ENCODE measurements at regions not wholly inside any gene's neighbourhood (a gene's known extent, or its start where the extent isn't known, plus 50 kb on each side); places are given as distances from the start of the nearest gene placed in this dataset.
"Not testable (repeated sequence)": the region's sequence is repeated elsewhere in the genome, so short reads cannot be mapped to it uniquely, and the experiment has no call there.

GRCh38 chr4:9577869-9578268 lies 133.7 kb downstream of the DEFB131A start:
- not testable (repeated sequence) for H3K4me3 ChIP-seq (ENCODE audit: low read depth, low read length); DNase-seq (ENCODE audit: low read depth)
- TF ChIP-seq, protein P1, sequence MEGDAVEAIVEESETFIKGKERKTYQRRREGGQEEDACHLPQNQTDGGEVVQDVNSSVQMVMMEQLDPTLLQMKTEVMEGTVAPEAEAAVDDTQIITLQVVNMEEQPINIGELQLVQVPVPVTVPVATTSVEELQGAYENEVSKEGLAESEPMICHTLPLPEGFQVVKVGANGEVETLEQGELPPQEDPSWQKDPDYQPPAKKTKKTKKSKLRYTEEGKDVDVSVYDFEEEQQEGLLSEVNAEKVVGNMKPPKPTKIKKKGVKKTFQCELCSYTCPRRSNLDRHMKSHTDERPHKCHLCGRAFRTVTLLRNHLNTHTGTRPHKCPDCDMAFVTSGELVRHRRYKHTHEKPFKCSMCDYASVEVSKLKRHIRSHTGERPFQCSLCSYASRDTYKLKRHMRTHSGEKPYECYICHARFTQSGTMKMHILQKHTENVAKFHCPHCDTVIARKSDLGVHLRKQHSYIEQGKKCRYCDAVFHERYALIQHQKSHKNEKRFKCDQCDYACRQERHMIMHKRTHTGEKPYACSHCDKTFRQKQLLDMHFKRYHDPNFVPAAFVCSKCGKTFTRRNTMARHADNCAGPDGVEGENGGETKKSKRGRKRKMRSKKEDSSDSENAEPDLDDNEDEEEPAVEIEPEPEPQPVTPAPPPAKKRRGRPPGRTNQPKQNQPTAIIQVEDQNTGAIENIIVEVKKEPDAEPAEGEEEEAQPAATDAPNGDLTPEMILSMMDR (IDR thresholded peaks at IDR 0.05; ENCODE audit: insufficient read depth, low read depth, low read length, missing control alignments) = peak; percentile 22

- not testable (repeated sequence) for DNase-seq (ENCODE audit: low read depth); H3K4me3 ChIP-seq (ENCODE audit: low read depth, low read length)
Observed at GRCh38 chr4:9582880-9583279, 138.7 kb downstream of the DEFB131A start.

- TF ChIP-seq, protein P1 (IDR thresholded peaks at IDR 0.05; ENCODE audit: insufficient read depth, low read depth, low read length, missing control alignments) = no peak
- DNase-seq (ENCODE audit: low read depth) = no peak
- no peak overlapping the region for H3K4me3 ChIP-seq (ENCODE audit: low read depth, low read length)
Observed at GRCh38 chr4:9592010-9592409, 147.8 kb downstream of the DEFB131A start.

DNA sequence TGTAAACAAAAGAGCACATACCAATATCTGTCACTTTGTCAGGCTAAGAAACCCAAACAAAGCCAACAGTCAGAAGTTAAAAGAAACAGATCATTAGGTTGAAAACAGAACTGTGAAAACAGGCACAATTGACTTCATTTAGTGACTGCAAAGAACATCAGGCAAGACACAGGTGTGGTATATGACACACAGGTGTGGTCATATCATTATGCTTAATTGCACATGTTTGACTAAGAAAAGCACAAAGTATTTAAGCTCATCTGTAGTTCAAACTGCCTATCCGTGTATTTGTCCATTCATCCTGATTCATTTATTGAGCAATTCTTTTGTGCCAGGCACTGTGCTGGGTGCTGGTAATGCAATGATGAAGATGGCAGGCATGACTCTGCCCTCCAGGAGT lies 150.7 kb downstream of the DEFB131A start:
- TF ChIP-seq, protein P1 (IDR thresholded peaks at IDR 0.05; ENCODE audit: insufficient read depth, low read depth, low read length, missing control alignments) = no peak
- DNase-seq (ENCODE audit: low read depth) = no peak
- no peak overlapping the region for H3K4me3 ChIP-seq (ENCODE audit: low read depth, low read length)

GRCh38 chr4:9595531-9595930 lies 151.3 kb downstream of the DEFB131A start:
- not testable (repeated sequence) for H3K4me3 ChIP-seq (ENCODE audit: low read depth, low read length); DNase-seq (ENCODE audit: low read depth)

GRCh38 chr4:9599266-9599665 lies 155.1 kb downstream of the DEFB131A start:
- DNase-seq (ENCODE audit: low read depth) = no peak
- H3K4me3 ChIP-seq (ENCODE audit: low read depth, low read length) = no peak overlapping the region
- TF ChIP-seq, protein P1 (IDR thresholded peaks at IDR 0.05; ENCODE audit: insufficient read depth, low read depth, low read length, missing control alignments) = no peak

GRCh38 chr4:9600246-9600645 lies 156.0 kb downstream of the DEFB131A start:
- DNase-seq (ENCODE audit: low read depth) = no peak
- TF ChIP-seq, protein P1 (IDR thresholded peaks at IDR 0.05; ENCODE audit: insufficient read depth, low read depth, low read length, missing control alignments) = no peak
- no peak overlapping the region for H3K4me3 ChIP-seq (ENCODE audit: low read depth, low read length)

DNA sequence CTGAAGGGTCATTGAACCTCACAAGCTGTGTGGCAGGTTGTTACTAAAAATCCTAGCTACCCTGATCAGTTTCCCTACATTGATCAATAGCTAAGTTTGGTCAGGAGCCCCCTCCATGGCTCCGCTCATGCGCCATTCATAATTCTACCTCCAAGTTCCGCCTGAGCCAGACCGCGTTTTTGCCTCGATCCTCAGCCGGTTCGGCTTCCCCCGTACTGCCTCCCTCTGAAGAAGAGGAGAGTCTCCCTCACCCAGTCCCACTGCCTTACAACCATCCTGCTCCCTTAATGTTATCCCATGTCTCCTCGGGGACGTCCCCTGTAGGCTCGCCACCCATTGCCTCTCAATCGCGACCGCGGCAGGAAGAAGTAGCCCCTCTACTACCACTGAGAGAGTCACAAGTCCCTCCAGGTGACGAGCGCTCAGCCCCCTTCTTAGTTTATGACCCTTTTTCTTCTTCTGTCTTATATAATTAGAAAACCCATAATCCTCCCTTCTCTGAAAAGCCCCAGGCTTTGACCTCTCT lies 158.2 kb downstream of the DEFB131A start:
- no peak for DNase-seq (ENCODE audit: low read depth)

DNA sequence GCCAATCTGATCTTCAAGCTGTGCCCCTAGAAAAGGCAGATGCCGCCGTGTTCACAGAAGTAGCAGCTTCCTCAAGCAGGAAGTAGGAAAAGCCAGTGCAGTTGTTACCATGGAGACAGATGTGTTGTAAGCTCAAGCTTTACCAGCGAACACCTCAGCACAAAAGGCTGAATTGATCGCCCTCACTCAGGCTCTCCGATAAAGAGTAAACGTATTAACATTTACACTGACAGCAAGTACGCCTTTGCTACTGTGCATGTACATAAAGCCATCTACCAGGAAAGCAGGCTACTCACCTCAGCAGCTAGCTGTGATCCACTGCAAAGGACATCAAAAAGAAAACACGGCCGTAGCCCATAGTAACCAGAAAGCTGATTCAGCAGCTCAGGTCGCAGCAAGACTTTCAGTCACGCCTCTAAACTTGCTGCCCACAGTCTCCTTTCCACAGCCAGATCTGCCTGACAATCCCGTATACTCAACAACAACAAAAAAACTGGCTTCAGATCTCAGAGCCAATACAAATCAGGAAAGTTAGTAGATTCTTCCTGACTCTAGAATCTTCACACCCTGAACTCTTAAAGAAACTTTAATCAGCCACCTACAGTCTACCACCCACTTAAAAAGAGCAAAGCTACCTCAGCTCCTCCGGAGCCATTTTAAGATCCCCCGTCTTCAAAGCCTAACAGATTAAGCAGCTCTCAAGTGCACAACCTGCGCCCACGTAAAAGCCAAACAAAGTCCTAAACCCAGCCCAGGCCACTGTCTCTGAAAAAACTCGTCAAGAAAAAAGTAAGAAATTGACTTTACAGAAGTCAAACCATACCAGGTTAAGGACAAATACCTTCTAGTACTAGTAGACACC lies 160.0 kb downstream of the DEFB131A start:
- not testable (repeated sequence) for H3K4me3 ChIP-seq (ENCODE audit: low read depth, low read length)
- peak; percentile 19 for DNase-seq (ENCODE audit: low read depth)

More for the DNA sequence above, 158.2 kb downstream of the DEFB131A start:
- TF ChIP-seq, protein P1 (IDR thresholded peaks at IDR 0.05; ENCODE audit: insufficient read depth, low read depth, low read length, missing control alignments) = no peak
- no peak overlapping the region for H3K4me3 ChIP-seq (ENCODE audit: low read depth, low read length)

GRCh38 chr4:9604893-9605190 lies 160.6 kb downstream of the DEFB131A start:
- not testable (repeated sequence) for H3K4me3 ChIP-seq (ENCODE audit: low read depth, low read length)
- peak; percentile 10 for DNase-seq (ENCODE audit: low read depth)

Measured in GM12865 (cell line).